ENCODE measurements at regions not wholly inside any gene's neighbourhood (a gene's known extent, or its start where the extent isn't known, plus 50 kb on each side); places are given as distances from the start of the nearest gene placed in this dataset.

- Histone ChIP-seq H3K18ac (ENCODE audit: low read depth in 1 of 2, low read length in 2 of 2) (no peak overlapping the region), H3K9ac (ENCODE audit: low read length) (no peak overlapping the region)
- WGBS: 89% methylated on average over 13 of the region's 13 CpGs
Observed at GRCh38 chr22:27580311-27580897, 221.2 kb downstream of the MN1 start.

GRCh38 chr22:27581236-27581635, 220.3 kb downstream of the MN1 start:
- no peak for DNase-seq
- Histone ChIP-seq H3K79me1 (replicated peaks; ENCODE audit: low read length, poor library complexity, severe bottlenecking) (no peaks in the 10 kb centered on the region), H2AFZ (ENCODE audit: low read depth, low read length) (no peak overlapping the region), H2BK120ac (ENCODE audit: low read depth, low read length) (no peak overlapping the region), H3K4me1 (ENCODE audit: control insufficient read depth, insufficient read depth, low read depth, low read length) (peaks cover 13% of the 10 kb centered on the region), H2BK12ac (ENCODE audit: low read length in 2 of 2) (no peak overlapping the region), H4K8ac (ENCODE audit: low read length) (no peak overlapping the region), H2AK5ac (ENCODE audit: low read length, severe bottlenecking) (no peak overlapping the region), H2BK15ac (ENCODE audit: low read depth, poor library complexity, severe bottlenecking) (no peak overlapping the region), H3K4me2 (ENCODE audit: low read length, poor library complexity, severe bottlenecking) (no peak overlapping the region), H3K4me3 (ENCODE audit: insufficient read depth in 1 of 2, low read depth in 1 of 2, low read length in 2 of 2) (no peak overlapping the region), H3K9ac (ENCODE audit: low read length) (no peak overlapping the region), H3K27me3 (ENCODE audit: control insufficient read depth in 1 of 2, insufficient read depth in 1 of 2, low read length in 2 of 2) (peaks cover 0 to 36% of the 10 kb centered on the region in 2 experiments), H3K36me3 (ENCODE audit: control insufficient read depth in 1 of 2, insufficient read depth in 2 of 2, low read depth in 1 of 2, low read length in 2 of 2) (no peaks in the 10 kb centered on the region), H3K27ac (ENCODE audit: low read length, poor library complexity, severe bottlenecking) (no peak overlapping the region), H3K23ac (ENCODE audit: low read length in 2 of 2) (no peak overlapping the region), H3K4ac (ENCODE audit: low read depth in 1 of 2, low read length in 2 of 2) (no peak overlapping the region), H3K14ac (ENCODE audit: low read length in 2 of 2) (no peak overlapping the region), H3K9me3 (ENCODE audit: control insufficient read depth, low read length) (no peaks in the 10 kb centered on the region), H4K91ac (ENCODE audit: low read length) (no peak overlapping the region), H3K18ac (ENCODE audit: low read depth in 1 of 2, low read length in 2 of 2) (no peak overlapping the region), H2BK5ac (ENCODE audit: low read depth, low read length, poor library complexity, severe bottlenecking) (no peak overlapping the region)
- 91% methylated on average over 8 of the region's 8 CpGs for WGBS

More at GRCh38 chr22:27580311-27580897, 221.2 kb downstream of the MN1 start:
- Histone ChIP-seq H3K27me3 (ENCODE audit: control insufficient read depth in 1 of 2, insufficient read depth in 1 of 2, low read length in 2 of 2) (peaks cover 0 to 43% of the 10 kb centered on the region in 2 experiments), H3K4me1 (ENCODE audit: control insufficient read depth, insufficient read depth, low read depth, low read length) (peaks cover 15% of the 10 kb centered on the region), H2AK5ac (ENCODE audit: low read length, severe bottlenecking) (no peak overlapping the region), H2BK120ac (ENCODE audit: low read depth, low read length) (no peak overlapping the region), H4K91ac (ENCODE audit: low read length) (no peak overlapping the region), H4K8ac (ENCODE audit: low read length) (no peak overlapping the region), H3K27ac (ENCODE audit: low read length, poor library complexity, severe bottlenecking) (no peak overlapping the region), H3K4me2 (ENCODE audit: low read length, poor library complexity, severe bottlenecking) (no peak overlapping the region), H2AFZ (ENCODE audit: low read depth, low read length) (no peak overlapping the region), H2BK15ac (ENCODE audit: low read depth, poor library complexity, severe bottlenecking) (no peak overlapping the region), H3K4ac (ENCODE audit: low read depth in 1 of 2, low read length in 2 of 2) (no peak overlapping the region), H3K23ac (ENCODE audit: low read length in 2 of 2) (no peak overlapping the region), H2BK5ac (ENCODE audit: low read depth, low read length, poor library complexity, severe bottlenecking) (no peak overlapping the region), H3K14ac (ENCODE audit: low read length in 2 of 2) (peak overlapping the region in 1 of 2 experiments; percentile 23), H3K4me3 (ENCODE audit: insufficient read depth in 1 of 2, low read depth in 1 of 2, low read length in 2 of 2) (no peak overlapping the region), H3K36me3 (ENCODE audit: control insufficient read depth in 1 of 2, insufficient read depth in 2 of 2, low read depth in 1 of 2, low read length in 2 of 2) (no peaks in the 10 kb centered on the region), H2BK12ac (ENCODE audit: low read length in 2 of 2) (no peak overlapping the region), H3K9me3 (ENCODE audit: control insufficient read depth, low read length) (no peaks in the 10 kb centered on the region), H3K79me1 (replicated peaks; ENCODE audit: low read length, poor library complexity, severe bottlenecking) (no peaks in the 10 kb centered on the region)
- no peak for DNase-seq

GRCh38 chr22:27581688-27582087, 219.9 kb downstream of the MN1 start:
- Histone ChIP-seq H3K9ac (ENCODE audit: low read length) (no peak overlapping the region), H2AK5ac (ENCODE audit: low read length, severe bottlenecking) (no peak overlapping the region), H3K36me3 (ENCODE audit: control insufficient read depth in 1 of 2, insufficient read depth in 2 of 2, low read depth in 1 of 2, low read length in 2 of 2) (no peaks in the 10 kb centered on the region), H3K27ac (ENCODE audit: low read length, poor library complexity, severe bottlenecking) (no peak overlapping the region), H4K8ac (ENCODE audit: low read length) (no peak overlapping the region), H3K4me1 (ENCODE audit: control insufficient read depth, insufficient read depth, low read depth, low read length) (peaks cover 8% of the 10 kb centered on the region), H3K79me1 (replicated peaks; ENCODE audit: low read length, poor library complexity, severe bottlenecking) (no peaks in the 10 kb centered on the region), H2BK15ac (ENCODE audit: low read depth, poor library complexity, severe bottlenecking) (no peak overlapping the region), H3K4ac (ENCODE audit: low read depth in 1 of 2, low read length in 2 of 2) (no peak overlapping the region), H2BK5ac (ENCODE audit: low read depth, low read length, poor library complexity, severe bottlenecking) (no peak overlapping the region), H2AFZ (ENCODE audit: low read depth, low read length) (no peak overlapping the region), H3K23ac (ENCODE audit: low read length in 2 of 2) (no peak overlapping the region), H3K14ac (ENCODE audit: low read length in 2 of 2) (no peak overlapping the region), H3K4me2 (ENCODE audit: low read length, poor library complexity, severe bottlenecking) (no peak overlapping the region), H2BK12ac (ENCODE audit: low read length in 2 of 2) (no peak overlapping the region), H3K9me3 (ENCODE audit: control insufficient read depth, low read length) (no peaks in the 10 kb centered on the region), H2BK120ac (ENCODE audit: low read depth, low read length) (no peak overlapping the region), H3K18ac (ENCODE audit: low read depth in 1 of 2, low read length in 2 of 2) (no peak overlapping the region), H3K27me3 (ENCODE audit: control insufficient read depth in 1 of 2, insufficient read depth in 1 of 2, low read length in 2 of 2) (peaks cover 0 to 32% of the 10 kb centered on the region in 2 experiments), H3K4me3 (ENCODE audit: insufficient read depth in 1 of 2, low read depth in 1 of 2, low read length in 2 of 2) (no peak overlapping the region), H4K91ac (ENCODE audit: low read length) (no peak overlapping the region)
- WGBS: 88% methylated on average over 8 of the region's 8 CpGs
- no peak for DNase-seq

GRCh38 chr22:27583856-27584255, 217.7 kb downstream of the MN1 start:
- H2AK5ac ChIP-seq (ENCODE audit: low read length, severe bottlenecking): no peak overlapping the region
- H2BK12ac ChIP-seq (ENCODE audit: low read length in 2 of 2): no peak overlapping the region
- no peaks in the 10 kb centered on the region for H3K9me3 ChIP-seq (ENCODE audit: control insufficient read depth, low read length)
- H3K4me1 ChIP-seq (ENCODE audit: control insufficient read depth, insufficient read depth, low read depth, low read length): peaks cover 1% of the 10 kb centered on the region
- H2AFZ ChIP-seq (ENCODE audit: low read depth, low read length): no peak overlapping the region
- no peak overlapping the region for H3K4me2 ChIP-seq (ENCODE audit: low read length, poor library complexity, severe bottlenecking)
- H3K23ac ChIP-seq (ENCODE audit: low read length in 2 of 2): no peak overlapping the region
- H2BK120ac ChIP-seq (ENCODE audit: low read depth, low read length): no peak overlapping the region
- H3K9ac ChIP-seq (ENCODE audit: low read length): no peak overlapping the region
- H3K4ac ChIP-seq (ENCODE audit: low read depth in 1 of 2, low read length in 2 of 2): no peak overlapping the region
- no peak overlapping the region for H3K14ac ChIP-seq (ENCODE audit: low read length in 2 of 2)
- DNase-seq: no peak
- peaks cover 0 to 20% of the 10 kb centered on the region in 2 experiments for H3K27me3 ChIP-seq (ENCODE audit: control insufficient read depth in 1 of 2, insufficient read depth in 1 of 2, low read length in 2 of 2)
- H3K36me3 ChIP-seq (ENCODE audit: control insufficient read depth in 1 of 2, insufficient read depth in 2 of 2, low read depth in 1 of 2, low read length in 2 of 2): no peaks in the 10 kb centered on the region
- 79% methylated on average over 9 of the region's 9 CpGs for WGBS
- H2BK5ac ChIP-seq (ENCODE audit: low read depth, low read length, poor library complexity, severe bottlenecking): no peak overlapping the region
- no peak overlapping the region for H3K4me3 ChIP-seq (ENCODE audit: insufficient read depth in 1 of 2, low read depth in 1 of 2, low read length in 2 of 2)
- H3K18ac ChIP-seq (ENCODE audit: low read depth in 1 of 2, low read length in 2 of 2): no peak overlapping the region
- H4K8ac ChIP-seq (ENCODE audit: low read length): no peak overlapping the region
- no peaks in the 10 kb centered on the region for H3K79me1 ChIP-seq (replicated peaks; ENCODE audit: low read length, poor library complexity, severe bottlenecking)
- H2BK15ac ChIP-seq (ENCODE audit: low read depth, poor library complexity, severe bottlenecking): no peak overlapping the region
- no peak overlapping the region for H4K91ac ChIP-seq (ENCODE audit: low read length)
- H3K27ac ChIP-seq (ENCODE audit: low read length, poor library complexity, severe bottlenecking): no peak overlapping the region
